Ecto neural progenitor cell (in vitro differentiated cells): ENCODE measurements at regions not wholly inside any gene's neighbourhood (a gene's known extent, or its start where the extent isn't known, plus 50 kb on each side); places are given as distances from the start of the nearest gene placed in this dataset.
"Not testable (repeated sequence)": the region's sequence is repeated elsewhere in the genome, so short reads cannot be mapped to it uniquely, and the experiment has no call there.

Experiments
- DNase-seq: peaks from one replicate; pipeline ENCODE4 v3.0.0-alpha.2; 2018; ENCODE audit warnings: low spot score

- no peak for DNase-seq
Measured at GRCh38 chr3:178205740-178206139, 330.5 kb upstream of the KCNMB2 start.

GRCh38 chr3:178206521-178206920 is 329.7 kb upstream of the KCNMB2 start:
- no peak for DNase-seq

GRCh38 chr3:178207161-178207560 is 329.1 kb upstream of the KCNMB2 start:
- not testable (repeated sequence) for DNase-seq

GRCh38 chr3:178207627-178208026 is 328.6 kb upstream of the KCNMB2 start:
- DNase-seq = not testable (repeated sequence)

GRCh38 chr3:178209116-178209515 is 327.1 kb upstream of the KCNMB2 start:
- not testable (repeated sequence) for DNase-seq

- not testable (repeated sequence) for DNase-seq
Measured at GRCh38 chr3:178209618-178210017, 326.6 kb upstream of the KCNMB2 start.

- DNase-seq = not testable (repeated sequence)
Measured at GRCh38 chr3:178211086-178211485, 325.1 kb upstream of the KCNMB2 start.

GRCh38 chr3:178217479-178217878 is 318.8 kb upstream of the KCNMB2 start:
- no peak for DNase-seq

- DNase-seq = no peak
Measured at GRCh38 chr3:178218231-178218630, 318.0 kb upstream of the KCNMB2 start.

- DNase-seq = not testable (repeated sequence)
Measured at GRCh38 chr3:178219661-178220060, 316.6 kb upstream of the KCNMB2 start.

GRCh38 chr3:178223876-178224275 is 312.4 kb upstream of the KCNMB2 start:
- DNase-seq = no peak

GRCh38 chr3:178226094-178226493 is 310.1 kb upstream of the KCNMB2 start:
- DNase-seq = no peak

- DNase-seq = no peak
Measured at GRCh38 chr3:178231645-178232044, 304.6 kb upstream of the KCNMB2 start.

- no peak for DNase-seq
Measured at GRCh38 chr3:178233371-178234071, 302.7 kb upstream of the KCNMB2 start.

GRCh38 chr3:178236555-178237277 is 299.5 kb upstream of the KCNMB2 start:
- DNase-seq = no peak

GRCh38 chr3:178238179-178238578 is 298.1 kb upstream of the KCNMB2 start:
- no peak for DNase-seq

GRCh38 chr3:178244733-178245709 is 291.2 kb upstream of the KCNMB2 start:
- no peak for DNase-seq

GRCh38 chr3:178246004-178246403 is 290.2 kb upstream of the KCNMB2 start:
- DNase-seq = no peak

- DNase-seq = no peak
Measured at GRCh38 chr3:178255315-178255714, 280.9 kb upstream of the KCNMB2 start.

- DNase-seq = no peak
Measured at GRCh38 chr3:178257491-178257890, 278.7 kb upstream of the KCNMB2 start.

GRCh38 chr3:178258121-178258520 is 278.1 kb upstream of the KCNMB2 start:
- no peak for DNase-seq

GRCh38 chr3:178259703-178260102 is 276.5 kb upstream of the KCNMB2 start:
- DNase-seq = no peak
